Kidney (tissue), 13 donors: ENCODE measurements at regions not wholly inside any gene's neighbourhood (a gene's known extent, or its start where the extent isn't known, plus 50 kb on each side); places are given as distances from the start of the nearest gene placed in this dataset.

Experiments used
- DNase-seq, 5 donors: peaks; one replicate each; pipeline ENCODE4 v3.0.0-alpha.2; 2013 to 2020
- FAIRE-seq: peaks from 2 replicates; lab custom pipeline; 2012; peaks lifted over from hg19 to GRCh38; lab: Jason Lieb, UNC
- H3K27ac ChIP-seq, 2 donors: one replicate each; pipeline ENCODE4 v1.7.0; 2013; ENCODE audit warnings: low read depth in 2 of 2, low read length in 2 of 2, inconsistent platforms in 1 of 2
- H3K27me3 ChIP-seq: one replicate; pipeline ENCODE4 v1.7.1; 2013; ENCODE audit warnings: low read length, inconsistent platforms; ENCODE audit not compliant: control insufficient read depth, insufficient read depth
- H3K36me3 ChIP-seq, 3 donors: one replicate each; pipeline versions ENCODE4 v1.7.0 to v1.7.1; 2013; ENCODE audit warnings: low read length in 3 of 3, control low read depth in 1 of 3, inconsistent platforms in 1 of 3; ENCODE audit not compliant: insufficient read depth in 3 of 3, control insufficient read depth in 2 of 3
- H3K4me1 ChIP-seq, 3 donors: one replicate each; pipeline versions ENCODE4 v1.7.0 to v1.7.1; 2013; ENCODE audit warnings: low read length in 3 of 3, inconsistent platforms in 1 of 3, low read depth in 1 of 3; ENCODE audit not compliant: control insufficient read depth in 2 of 3, insufficient read depth in 2 of 3
- H3K4me3 ChIP-seq, 3 donors: one replicate each; pipeline versions ENCODE4 v1.7.0 to v1.8.1; 2013; ENCODE audit warnings: low read length in 3 of 3, control low read depth in 1 of 3, inconsistent platforms in 1 of 3
- H3K9ac ChIP-seq, 3 donors: one replicate each; pipeline versions ENCODE4 v1.7.0 to v1.7.1; 2013; ENCODE audit warnings: low read length in 3 of 3, control low read depth in 1 of 3, inconsistent platforms in 1 of 3
- H3K9me3 ChIP-seq, 3 donors: one replicate each; pipeline versions ENCODE4 v1.7.0 to v1.7.1; 2013; ENCODE audit warnings: low read length in 3 of 3, control low read depth in 1 of 3, inconsistent platforms in 1 of 3; ENCODE audit not compliant: control insufficient read depth in 2 of 3, insufficient read depth in 1 of 3
- CTCF ChIP-seq: IDR thresholded peaks from 3 replicates; pipeline ENCODE4 v1.5.1; 2012; ENCODE audit warnings: mild to moderate bottlenecking, moderate library complexity, borderline replicate concordance; ENCODE audit not compliant: insufficient read depth; ENCODE audit errors: extremely low read depth
- intact Hi-C: fragments of 100-400 bp; cut with DNase I; formaldehyde crosslinking; loops from one replicate; pipeline ENCODE4 v1.11.1; 2022
- donor health status: control.
- donor health status: control.
- donor health status: control.
- donor health status: control.
- donor health status: control.
- donor health status: DM: yes; HTN: yes; CAD: no.
- donor health status: Normal renal cell carcinoma (clear cell type).

- no peak for TF ChIP-seq CTCF
- no peaks in the 10 kb centered on the region for H3K9me3 ChIP-seq
- FAIRE-seq (no peak), DNase-seq (no peak)
- no peak overlapping the region for H3K4me3 ChIP-seq
- no peaks in the 10 kb centered on the region for H3K4me1 ChIP-seq
- H3K36me3 ChIP-seq, result no peaks in the 10 kb centered on the region
- H3K27ac ChIP-seq, result no peak overlapping the region
- intact Hi-C loops, result no loop called here
- no peaks in the 10 kb centered on the region for H3K27me3 ChIP-seq
- H3K9ac ChIP-seq, result no peak overlapping the region
Measured at GRCh38 chr5:136811086-136811485, 445.7 kb upstream of the TRPC7 start.

GRCh38 chr5:136810261-136810801, 445.0 kb upstream of the TRPC7 start:
- no peaks in the 10 kb centered on the region for H3K36me3 ChIP-seq
- no peak overlapping the region for H3K4me3 ChIP-seq
- no peak overlapping the region for H3K9ac ChIP-seq
- no peak for FAIRE-seq
- H3K9me3 ChIP-seq, result no peaks in the 10 kb centered on the region
- no peak for DNase-seq
- H3K27me3 ChIP-seq, result no peaks in the 10 kb centered on the region
- intact Hi-C loops, result no loop called here
- H3K4me1 ChIP-seq, result no peaks in the 10 kb centered on the region
- TF ChIP-seq CTCF, result no peak
- no peak overlapping the region for H3K27ac ChIP-seq

GRCh38 chr5:136809382-136809781, 444.0 kb upstream of the TRPC7 start:
- no peak for TF ChIP-seq CTCF
- H3K4me1 ChIP-seq, result no peaks in the 10 kb centered on the region
- no peak for FAIRE-seq
- no peaks in the 10 kb centered on the region for H3K36me3 ChIP-seq
- no peak for DNase-seq
- intact Hi-C loops, result no loop called here
- H3K9ac ChIP-seq, result no peak overlapping the region
- no peak overlapping the region for H3K4me3 ChIP-seq
- no peaks in the 10 kb centered on the region for H3K9me3 ChIP-seq
- H3K27me3 ChIP-seq, result no peaks in the 10 kb centered on the region
- H3K27ac ChIP-seq, result no peak overlapping the region

DNA sequence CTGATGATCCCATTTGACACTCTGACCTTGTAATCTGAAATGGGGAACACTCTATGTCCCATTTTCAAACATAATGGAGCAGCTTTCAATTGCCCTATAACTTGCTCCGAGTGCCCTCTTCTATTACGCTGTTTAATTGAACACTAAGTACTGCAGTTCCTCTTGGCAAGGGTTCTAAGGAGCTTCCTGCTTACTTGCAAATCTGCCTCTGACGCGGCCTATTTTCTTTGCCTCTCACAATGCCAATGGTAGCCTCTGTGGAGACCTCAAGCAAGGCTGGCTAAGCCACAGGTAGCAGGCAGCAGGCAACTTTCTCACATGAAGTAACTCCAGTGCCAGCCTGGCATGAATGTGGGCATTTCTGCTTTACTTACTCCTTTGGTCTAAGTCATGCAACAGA, 443.4 kb upstream of the TRPC7 start:
- no peaks in the 10 kb centered on the region for H3K27me3 ChIP-seq
- intact Hi-C loops, result no loop called here
- no peak overlapping the region for H3K4me3 ChIP-seq
- FAIRE-seq, result no peak
- no peak overlapping the region for H3K9ac ChIP-seq
- no peak overlapping the region for H3K27ac ChIP-seq
- no peak for DNase-seq
- H3K9me3 ChIP-seq, result no peaks in the 10 kb centered on the region
- no peaks in the 10 kb centered on the region for H3K4me1 ChIP-seq
- H3K36me3 ChIP-seq, result no peaks in the 10 kb centered on the region
- no peak for TF ChIP-seq CTCF
